Smooth muscle cell (in vitro differentiated cells): ENCODE measurements at regions not wholly inside any gene's neighbourhood (a gene's known extent, or its start where the extent isn't known, plus 50 kb on each side); places are given as distances from the start of the nearest gene placed in this dataset.

Experiments used
- DNase-seq: peaks from one replicate; lab custom pipeline; 2025; ENCODE audit not compliant: unreplicated experiment; lab: John Stamatoyannopoulos, UW
- H2AFZ ChIP-seq: fragments of 200-600 bp; sonication (generic); 2 replicates; pipeline ENCODE4 v1.6.0; 2016; ENCODE audit warnings: antibody characterized with exemption, low read depth, mild to moderate bottlenecking
- H3F3A ChIP-seq: fragments of 200-600 bp; sonication (generic); 2 replicates; pipeline ENCODE4 v1.6.0; 2017; ENCODE audit warnings: antibody characterized with exemption, low read depth
- H3K27ac ChIP-seq: fragments of 200-600 bp; sonication (generic); 2 replicates; pipeline ENCODE4 v1.5.1; 2016; ENCODE audit warnings: low read depth, mild to moderate bottlenecking
- H3K27me3 ChIP-seq: fragments of 200-600 bp; sonication (generic); 2 replicates; pipeline ENCODE4 v1.6.1; 2016; ENCODE audit warnings: low read depth, mild to moderate bottlenecking
- H3K36me3 ChIP-seq: fragments of 200-600 bp; sonication (generic); 2 replicates; pipeline ENCODE4 v1.5.1; 2016; ENCODE audit warnings: low read depth
- H3K4me1 ChIP-seq: fragments of 200-600 bp; sonication (generic); 2 replicates; pipeline ENCODE4 v1.5.1; 2016; ENCODE audit warnings: low read depth
- H3K4me2 ChIP-seq: fragments of 200-600 bp; sonication (generic); 2 replicates; pipeline ENCODE4 v1.6.0; 2016; ENCODE audit warnings: mild to moderate bottlenecking
- H3K4me3 ChIP-seq: fragments of 200-600 bp; sonication (generic); 2 replicates; pipeline ENCODE4 v1.5.1; 2016; ENCODE audit warnings: mild to moderate bottlenecking
- H3K79me2 ChIP-seq: fragments of 200-600 bp; sonication (generic); 2 replicates; pipeline ENCODE4 v1.6.0; 2016; ENCODE audit warnings: low read depth, mild to moderate bottlenecking
- H3K9ac ChIP-seq: fragments of 200-600 bp; sonication (generic); 2 replicates; pipeline ENCODE4 v1.6.0; 2016; ENCODE audit warnings: low read depth
- H3K9me3 ChIP-seq: fragments of 200-600 bp; sonication (generic); replicated peaks from 2 replicates; pipeline ENCODE4 v1.5.1; 2016; ENCODE audit warnings: low read depth
- H4K20me1 ChIP-seq: fragments of 200-600 bp; sonication (generic); 2 replicates; pipeline ENCODE4 v1.6.0; 2016; ENCODE audit warnings: low read depth
- CTCF ChIP-seq: fragments of 200-600 bp; sonication (generic); IDR thresholded peaks from 2 replicates; pipeline ENCODE4 v1.5.1; 2017; ENCODE audit warnings: borderline replicate concordance, mild to moderate bottlenecking, antibody characterized with exemption; ENCODE audit not compliant: insufficient read depth, poor library complexity, severe bottlenecking
- WGBS: methylation state at CpG from one replicate; pipeline ENCODE4 v1.1.7; 2016; ENCODE audit warnings: low lambda C conversion rate; 5-methylcytosine and 5-hydroxymethylcytosine counted together

DNA sequence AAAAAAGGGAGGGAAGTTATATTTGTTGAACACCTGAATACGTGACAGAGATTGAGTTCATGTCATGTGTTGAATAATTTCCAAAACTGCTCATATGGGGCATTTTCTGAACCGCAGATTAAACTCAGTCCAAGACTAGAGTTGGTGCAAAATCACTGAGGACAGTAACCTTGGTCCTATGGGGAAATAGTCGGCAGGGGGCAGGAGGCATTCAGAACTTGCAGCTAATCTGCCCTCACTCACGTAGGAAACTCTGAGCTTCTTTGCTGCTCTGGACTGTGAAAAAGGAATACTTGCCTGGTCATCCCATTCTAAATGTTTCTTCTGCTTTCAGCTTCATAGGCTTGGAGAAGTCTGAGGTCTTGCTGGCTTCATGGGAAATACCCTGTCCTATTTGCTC lies 228.3 kb upstream of the ZP4 start:
- WGBS = 58% methylated on average over 4 of the region's 4 CpGs
- Histone ChIP-seq H3F3A (no peaks in the 10 kb centered on the region), H4K20me1 (no peaks in the 10 kb centered on the region), H3K9ac (no peak overlapping the region), H3K27ac (no peak overlapping the region), H3K9me3 (no peaks in the 10 kb centered on the region), H3K4me2 (no peak overlapping the region), H3K4me1 (no peaks in the 10 kb centered on the region), H3K36me3 (no peaks in the 10 kb centered on the region), H2AFZ (no peak overlapping the region), H3K79me2 (no peaks in the 10 kb centered on the region), H3K27me3 (no peaks in the 10 kb centered on the region), H3K4me3 (no peak overlapping the region)
- no peak for DNase-seq
- TF ChIP-seq CTCF = no peak

- no peaks in the 10 kb centered on the region for H3K9me3 ChIP-seq
- DNase-seq = no peak
- H4K20me1 ChIP-seq = no peaks in the 10 kb centered on the region
- H3K4me1 ChIP-seq = no peaks in the 10 kb centered on the region
- H3F3A ChIP-seq = no peaks in the 10 kb centered on the region
- no peaks in the 10 kb centered on the region for H3K36me3 ChIP-seq
- no peaks in the 10 kb centered on the region for H3K79me2 ChIP-seq
- 71% methylated on average over 3 of the region's 3 CpGs for WGBS
- H3K27me3 ChIP-seq = no peaks in the 10 kb centered on the region
- H3K4me3 ChIP-seq = no peak overlapping the region
- H3K4me2 ChIP-seq = no peak overlapping the region
- TF ChIP-seq CTCF = no peak
- no peak overlapping the region for H3K9ac ChIP-seq
- H2AFZ ChIP-seq = no peak overlapping the region
- H3K27ac ChIP-seq = no peak overlapping the region
These were observed 225.1 kb upstream of the ZP4 start for GRCh38 chr1:238115852-238116251.

DNA sequence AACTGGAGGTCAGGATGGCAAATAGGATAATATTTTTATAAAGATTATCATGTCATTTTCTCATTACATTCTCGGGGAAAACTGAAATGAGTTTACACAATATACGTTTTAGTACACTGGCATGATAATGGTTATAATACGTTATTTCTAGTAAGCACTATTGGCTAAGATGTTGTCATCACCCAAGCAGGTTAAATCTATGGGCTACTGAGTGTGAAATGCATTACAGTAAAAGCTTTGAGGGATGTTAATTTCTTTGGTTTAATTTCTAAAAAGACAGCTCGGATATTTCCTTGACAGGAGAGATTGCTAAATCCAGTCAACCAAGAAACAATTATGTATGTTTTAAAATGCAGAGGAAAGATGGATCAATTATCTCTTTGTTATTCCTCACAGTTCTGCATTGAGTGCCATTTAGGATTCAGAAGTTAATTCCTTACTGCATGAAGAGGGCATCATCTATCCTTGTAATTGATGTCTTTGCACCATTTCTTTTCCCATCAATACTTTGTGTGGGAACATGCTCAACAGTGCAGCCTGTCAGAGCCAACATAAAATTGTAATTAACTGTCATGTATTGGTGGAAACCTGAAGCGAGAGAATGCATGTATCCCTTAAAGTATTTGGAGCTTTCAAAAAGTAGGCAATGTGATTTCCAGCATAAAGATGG lies 222.4 kb upstream of the ZP4 start:
- no peak overlapping the region for H2AFZ ChIP-seq
- 82% methylated on average over 5 of the region's 5 CpGs for WGBS
- no peaks in the 10 kb centered on the region for H4K20me1 ChIP-seq
- H3K27me3 ChIP-seq = no peaks in the 10 kb centered on the region
- H3K4me1 ChIP-seq = no peaks in the 10 kb centered on the region
- H3K9ac ChIP-seq = no peak overlapping the region
- H3F3A ChIP-seq = no peaks in the 10 kb centered on the region
- no peaks in the 10 kb centered on the region for H3K79me2 ChIP-seq
- H3K4me2 ChIP-seq = no peak overlapping the region
- no peak for TF ChIP-seq CTCF
- H3K36me3 ChIP-seq = no peaks in the 10 kb centered on the region
- H3K4me3 ChIP-seq = no peak overlapping the region
- H3K27ac ChIP-seq = no peak overlapping the region
- H3K9me3 ChIP-seq = no peaks in the 10 kb centered on the region
- no peak for DNase-seq

DNA sequence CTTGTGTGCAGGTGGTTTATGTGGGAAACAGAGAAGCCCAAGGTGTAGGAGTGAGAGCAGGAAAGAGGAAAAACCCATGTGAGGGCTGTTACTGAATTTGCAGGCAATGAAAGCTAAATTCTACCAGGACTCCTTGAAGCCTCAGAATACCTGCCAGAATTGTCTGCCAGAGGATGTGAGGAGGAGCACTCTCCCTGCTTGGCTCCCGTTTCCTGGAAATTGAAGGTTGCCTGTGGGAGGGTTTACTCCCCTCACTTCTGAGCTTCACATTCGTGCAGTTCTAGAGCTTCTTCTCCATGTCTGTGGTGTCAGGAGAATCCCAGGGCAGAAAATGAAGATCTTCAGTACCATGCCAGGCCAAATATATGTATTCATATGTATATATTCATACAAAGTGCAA lies 220.8 kb upstream of the ZP4 start:
- Histone ChIP-seq H3K27ac (no peak overlapping the region), H3K27me3 (no peaks in the 10 kb centered on the region), H3K4me2 (no peak overlapping the region), H3K79me2 (no peaks in the 10 kb centered on the region), H2AFZ (no peak overlapping the region), H3K4me3 (no peak overlapping the region), H3K4me1 (no peaks in the 10 kb centered on the region), H3K36me3 (no peaks in the 10 kb centered on the region), H3K9ac (no peak overlapping the region), H4K20me1 (no peaks in the 10 kb centered on the region), H3F3A (no peaks in the 10 kb centered on the region), H3K9me3 (no peaks in the 10 kb centered on the region)
- WGBS = 78% methylated on average over 2 of the region's 2 CpGs
- DNase-seq = no peak
- TF ChIP-seq CTCF = no peak
